Subcutaneous abdominal adipose tissue (tissue), 5 donors: ENCODE measurements at regions not wholly inside any gene's neighbourhood (a gene's known extent, or its start where the extent isn't known, plus 50 kb on each side); places are given as distances from the start of the nearest gene placed in this dataset.
"Not testable (repeated sequence)": the region's sequence is repeated elsewhere in the genome, so short reads cannot be mapped to it uniquely, and the experiment has no call there.

ENCODE experiments used
- H3K27ac ChIP-seq: one replicate; pipeline ENCODE4 v1.7.0; 2013; ENCODE audit warnings: low read depth, mild to moderate bottlenecking, inconsistent platforms, low read length, moderate library complexity
- H3K27me3 ChIP-seq, 5 donors: one replicate each; pipeline ENCODE4 v1.7.0; 2013; ENCODE audit warnings: low read length in 5 of 5, inconsistent platforms in 1 of 5; ENCODE audit not compliant: control insufficient read depth in 5 of 5, insufficient read depth in 4 of 5
- H3K36me3 ChIP-seq, 5 donors: one replicate each; pipeline ENCODE4 v1.7.0; 2013; ENCODE audit warnings: low read length in 5 of 5; ENCODE audit not compliant: control insufficient read depth in 5 of 5, insufficient read depth in 5 of 5
- H3K4me1 ChIP-seq, 5 donors: one replicate each; pipeline ENCODE4 v1.7.0; 2013; ENCODE audit warnings: low read length in 5 of 5, mild to moderate bottlenecking in 3 of 5, moderate library complexity in 1 of 5; ENCODE audit not compliant: control insufficient read depth in 5 of 5, insufficient read depth in 5 of 5
- H3K4me3 ChIP-seq, 5 donors: one replicate each; pipeline ENCODE4 v1.7.0; 2013; ENCODE audit warnings: low read length in 5 of 5, low read depth in 1 of 5
- H3K9ac ChIP-seq, 5 donors: one replicate each; pipeline ENCODE4 v1.7.0; 2013; ENCODE audit warnings: low read length in 5 of 5, mild to moderate bottlenecking in 4 of 5, moderate library complexity in 3 of 5
- H3K9me3 ChIP-seq, 5 donors: one replicate each; pipeline ENCODE4 v1.7.0; 2013; ENCODE audit warnings: low read length in 5 of 5; ENCODE audit not compliant: control insufficient read depth in 5 of 5
- donor health status: healthy.
- donor health status: healthy.
- donor health status: healthy.
- donor health status: healthy.
- donor health status: healthy.

- Histone ChIP-seq H3K4me1 (no peaks in the 10 kb centered on the region), H3K9ac (no peak overlapping the region), H3K27ac (no peak overlapping the region), H3K9me3 (peaks cover 0 to 41% (median 37%) of the 10 kb centered on the region in 5 donors), H3K36me3 (no peaks in the 10 kb centered on the region), H3K27me3 (no peaks in the 10 kb centered on the region), H3K4me3 (peak overlapping the region in 1 of 5 donors; percentile 44)
Measured at GRCh38 chr22:11628651-11629511, 3899.1 kb upstream of the OR11H1 start.

GRCh38 chr22:11629661-11630385 is 3898.2 kb upstream of the OR11H1 start:
- Histone ChIP-seq H3K4me1 (no peaks in the 10 kb centered on the region), H3K27me3 (no peaks in the 10 kb centered on the region), H3K9ac (no peak overlapping the region), H3K4me3 (peak overlapping the region in 1 of 5 donors; percentile 44), H3K36me3 (no peaks in the 10 kb centered on the region), H3K27ac (no peak overlapping the region), H3K9me3 (peaks cover 0 to 41% (median 37%) of the 10 kb centered on the region in 5 donors)

GRCh38 chr22:11630386-11631084 is 3897.5 kb upstream of the OR11H1 start:
- peaks cover 0 to 38% (median 37%) of the 10 kb centered on the region in 5 donors for H3K9me3 ChIP-seq
- H3K27ac ChIP-seq, H3K36me3 ChIP-seq, H3K4me1 ChIP-seq, H3K4me3 ChIP-seq, H3K9ac ChIP-seq, H3K27me3 ChIP-seq: not testable (repeated sequence)
